Psoas muscle (tissue), 7 donors: ENCODE measurements at regions not wholly inside any gene's neighbourhood (a gene's known extent, or its start where the extent isn't known, plus 50 kb on each side); places are given as distances from the start of the nearest gene placed in this dataset.

ENCODE experiments used
- ATAC-seq, 4 donors: fragments of 200-7000 bp; cut with Tn5 transposase; one replicate each; pipeline ENCODE4 v1.9.1; 2020; ENCODE audit warnings: moderate library complexity in 3 of 4, mild to moderate bottlenecking in 2 of 4
- DNase-seq, 2 donors: peaks; one replicate each; pipeline ENCODE4 v3.0.0-alpha.2; 2020
- H3K27ac ChIP-seq: fragments of 200-600 bp; one replicate; pipeline ENCODE4 v1.8.0; 2022
- H3K27me3 ChIP-seq, 3 donors: fragments of 200-600 bp in 1 of 3; one replicate each; pipeline versions ENCODE4 v1.6.1 to v1.8.0; 2013 to 2022; ENCODE audit warnings: low read length in 2 of 3, mild to moderate bottlenecking in 2 of 3, moderate library complexity in 1 of 3; ENCODE audit not compliant: insufficient read depth in 3 of 3
- H3K36me3 ChIP-seq, 2 donors: fragments of 200-600 bp in 1 of 2; one replicate each; pipeline versions ENCODE4 v1.6.1 to v1.8.0; 2013 to 2022; ENCODE audit warnings: low read depth in 1 of 2, mild to moderate bottlenecking in 1 of 2, moderate library complexity in 1 of 2; ENCODE audit not compliant: insufficient read depth in 1 of 2
- H3K4me1 ChIP-seq: fragments of 200-600 bp; one replicate; pipeline ENCODE4 v1.8.0; 2022
- H3K4me3 ChIP-seq: fragments of 200-600 bp; one replicate; pipeline ENCODE4 v1.8.0; 2022; ENCODE audit warnings: mild to moderate bottlenecking
- H3K9me3 ChIP-seq: fragments of 200-600 bp; one replicate; pipeline ENCODE4 v1.8.0; 2022
- CTCF ChIP-seq: fragments of 200-600 bp; IDR thresholded peaks from one replicate; pipeline ENCODE4 v1.8.0; 2022; ENCODE audit warnings: antibody characterized with exemption
- WGBS, 3 donors: extraction: QIAGEN DNeasy Blood & Tissue Kit; methylation state at CpG; one replicate each; pipeline versions ENCODE4 v1.1.6 to v1.1.7; 2013; 5-methylcytosine and 5-hydroxymethylcytosine counted together
- intact Hi-C, 2 donors: fragments of 100-400 bp; cut with DNase I; formaldehyde crosslinking; loops; one replicate each; pipeline versions ENCODE4 v1.11.0 to v1.14.2; 2022
- donor health status: healthy with polysubstance abuse.
- donor health status: DM: no; HTN: no; CAD: no; lungs with moderate emphysema.
- donor health status: Bipolar disorder and iron deficiency.
- donor health status: healthy.
- donor health status: DM: yes; HTN: yes; CAD: no.
- donor health status: DM: no; HTN: no; CAD: no.
- donor health status: DM: yes; HTN: yes; CAD: no.

GRCh38 chr21:38196036-38196435, 60.8 kb upstream of the KCNJ15 start:
- no peak for ATAC-seq

GRCh38 chr21:38202811-38203210, 54.0 kb upstream of the KCNJ15 start:
- Histone ChIP-seq H3K27me3 (peaks cover 0 to 5% (median 4%) of the 10 kb centered on the region in 3 donors), H3K9me3 (no peaks in the 10 kb centered on the region), H3K27ac (no peak overlapping the region), H3K4me3 (no peak overlapping the region), H3K36me3 (no peaks in the 10 kb centered on the region), H3K4me1 (no peaks in the 10 kb centered on the region)
- DNase-seq (no peak), ATAC-seq (no peak)
- no peak for TF ChIP-seq CTCF
- intact Hi-C loops: no loop called here

More at GRCh38 chr21:38196036-38196435, 60.8 kb upstream of the KCNJ15 start:
- H3K4me3 ChIP-seq: no peak overlapping the region
- 50 to 63% (median 50%) methylated on average over 2 of the region's 2 CpGs for WGBS, 3 donors
- H3K27me3 ChIP-seq: no peaks in the 10 kb centered on the region
- H3K36me3 ChIP-seq: no peaks in the 10 kb centered on the region
- H3K9me3 ChIP-seq: peaks cover 10% of the 10 kb centered on the region
- H3K27ac ChIP-seq: no peak overlapping the region
- no peak for DNase-seq
- intact Hi-C loops: no loop called here
- H3K4me1 ChIP-seq: no peaks in the 10 kb centered on the region
- no peak for TF ChIP-seq CTCF

- intact Hi-C loops: no loop called here
- Histone ChIP-seq H3K27me3 (peaks cover 0 to 5% (median 5%) of the 10 kb centered on the region in 3 donors), H3K4me1 (no peaks in the 10 kb centered on the region), H3K36me3 (no peaks in the 10 kb centered on the region), H3K4me3 (no peak overlapping the region), H3K9me3 (no peaks in the 10 kb centered on the region), H3K27ac (no peak overlapping the region)
- no peak for DNase-seq
- WGBS, 3 donors: 77 to 84% (median 81%) methylated on average over 7 of the region's 7 CpGs
- ATAC-seq: no peak
- TF ChIP-seq CTCF: no peak
These were observed 53.6 kb upstream of the KCNJ15 start for GRCh38 chr21:38203229-38203628.

GRCh38 chr21:38205940-38206339, 50.9 kb upstream of the KCNJ15 start:
- no peak overlapping the region for H3K4me3 ChIP-seq
- intact Hi-C loops: no loop called here
- H3K27ac ChIP-seq: no peak overlapping the region
- no peak for DNase-seq
- H3K4me1 ChIP-seq: no peaks in the 10 kb centered on the region
- TF ChIP-seq CTCF: no peak
- WGBS, 3 donors: 73 to 83% (median 73%) methylated on average over 5 of the region's 5 CpGs
- H3K36me3 ChIP-seq: no peaks in the 10 kb centered on the region
- no peak for ATAC-seq
- H3K27me3 ChIP-seq: peaks cover 0 to 9% (median 5%) of the 10 kb centered on the region in 3 donors
- H3K9me3 ChIP-seq: no peaks in the 10 kb centered on the region

- no peaks in the 10 kb centered on the region for H3K4me1 ChIP-seq
- no peaks in the 10 kb centered on the region for H3K9me3 ChIP-seq
- no peak overlapping the region for H3K27ac ChIP-seq
- H3K4me3 ChIP-seq: no peak overlapping the region
- WGBS, 3 donors: 56 to 64% (median 60%) methylated on average over 10 of the region's 10 CpGs
- H3K36me3 ChIP-seq: no peaks in the 10 kb centered on the region
- H3K27me3 ChIP-seq: peaks cover 3 to 9% (median 5%) of the 10 kb centered on the region in 3 donors
- DNase-seq (no peak), ATAC-seq (no peak)
- no peak for TF ChIP-seq CTCF
- intact Hi-C loops: no loop called here
These were observed 50.1 kb upstream of the KCNJ15 start for GRCh38 chr21:38206646-38207045.
